H1 (cell line): ENCODE measurements at regions not wholly inside any gene's neighbourhood (a gene's known extent, or its start where the extent isn't known, plus 50 kb on each side); places are given as distances from the start of the nearest gene placed in this dataset.

ENCODE experiments used
- CTCF ChIA-PET: fragments of 300-600 bp; sonication (Branson Sonifier 250); formaldehyde crosslinking; loops from one replicate; lab custom pipeline; 2021; ENCODE audit not compliant: partially characterized antibody; lab: Charles Lee
- POLR2A ChIA-PET: fragments of 300-600 bp; sonication (Branson Sonifier 250); formaldehyde crosslinking; loops from one replicate; lab custom pipeline; 2021; ENCODE audit warnings: inconsistent platforms; ENCODE audit not compliant: partially characterized antibody; lab: Charles Lee
- DNase-seq, 2 experiments: peaks; one replicate each; pipeline versions ENCODE4 v3.0.0 to v3.0.0-alpha.2; 2010 to 2022; ENCODE audit warnings: low spot score in 2 of 2, low read depth in 1 of 2, mixed read lengths in 1 of 2
- FAIRE-seq: peaks from 2 replicates; lab custom pipeline; 2011; peaks lifted over from hg19 to GRCh38; lab: Jason Lieb, UNC
- H2AFZ ChIP-seq: 2 replicates; pipeline ENCODE4 v1.8.1; 2012; ENCODE audit warnings: low read length, inconsistent platforms
- H2AK5ac ChIP-seq: 2 replicates; pipeline ENCODE4 v1.6.1; 2013; ENCODE audit warnings: low read depth, low read length
- H2BK120ac ChIP-seq: replicated peaks from 2 replicates; pipeline ENCODE3; 2013; ENCODE audit warnings: low read depth, low read length, inconsistent platforms
- H2BK12ac ChIP-seq: 2 replicates; pipeline ENCODE4 v1.6.1; 2013; ENCODE audit warnings: low read depth, low read length
- H2BK15ac ChIP-seq: 2 replicates; pipeline ENCODE4 v1.6.1; 2013; ENCODE audit warnings: low read length
- H2BK20ac ChIP-seq: 2 replicates; pipeline ENCODE4 v1.6.1; 2013; ENCODE audit warnings: low read length
- H2BK5ac ChIP-seq: 2 replicates; pipeline ENCODE4 v1.6.1; 2013; ENCODE audit warnings: low read depth, low read length
- H3K14ac ChIP-seq: 2 replicates; pipeline ENCODE4 v1.6.1; 2013; ENCODE audit warnings: inconsistent platforms; ENCODE audit not compliant: insufficient read length
- H3K18ac ChIP-seq: 2 replicates; pipeline ENCODE4 v1.6.1; 2013; ENCODE audit warnings: low read length; ENCODE audit errors: extremely low read depth
- H3K23ac ChIP-seq: 2 replicates; pipeline ENCODE4 v1.6.1; 2013; ENCODE audit warnings: inconsistent platforms; ENCODE audit not compliant: insufficient read length
- H3K23me2 ChIP-seq: 2 replicates; pipeline ENCODE4 v1.6.1; 2013; ENCODE audit warnings: low read depth, low read length
- H3K27ac ChIP-seq: 2 replicates; pipeline ENCODE4 v1.6.1; 2011; ENCODE audit warnings: low read depth, low read length, inconsistent platforms
- H3K27me3 ChIP-seq, 4 experiments: replicated peaks in 1 of 4; 1 replicate in 1 of 4; 2 replicates in 3 of 4; pipeline versions ENCODE4 v1.6.1 to v1.8.1; 2011 to 2013; ENCODE audit warnings: low read length in 3 of 4, mild to moderate bottlenecking in 3 of 4, inconsistent platforms in 2 of 4, mixed read lengths in 2 of 4, moderate library complexity in 1 of 4; ENCODE audit not compliant: control insufficient read depth in 3 of 4, insufficient read depth in 3 of 4; ENCODE audit errors: extremely low read depth in 1 of 4
- H3K36me3 ChIP-seq, 4 experiments: 2 replicates each; pipeline versions ENCODE4 v1.6.1 to v1.8.1; 2011 to 2013; ENCODE audit warnings: mild to moderate bottlenecking in 4 of 4, low read length in 3 of 4, moderate library complexity in 2 of 4, control low read depth in 1 of 4, inconsistent platforms in 1 of 4; ENCODE audit not compliant: insufficient read depth in 4 of 4, control insufficient read depth in 2 of 4
- H3K4ac ChIP-seq: replicated peaks from 2 replicates; pipeline ENCODE3; 2013; ENCODE audit warnings: low read length, low read depth, mixed read lengths, inconsistent platforms; ENCODE audit not compliant: insufficient read length
- H3K4me1 ChIP-seq, 4 experiments: replicated peaks in 1 of 4; 1 replicate in 1 of 4; 2 replicates in 3 of 4; pipeline versions ENCODE4 v1.6.1 to v1.8.1; 2011 to 2013; ENCODE audit warnings: low read length in 3 of 4, inconsistent platforms in 2 of 4, mixed read lengths in 1 of 4; ENCODE audit not compliant: insufficient read depth in 4 of 4, control insufficient read depth in 3 of 4
- H3K4me2 ChIP-seq, 2 experiments: 2 replicates each; pipeline versions ENCODE4 v1.6.1 to v1.8.1; 2011 to 2013; ENCODE audit warnings: low read depth in 2 of 2, low read length in 2 of 2, control low read depth in 1 of 2, inconsistent platforms in 1 of 2, mild to moderate bottlenecking in 1 of 2; ENCODE audit not compliant: insufficient read depth in 1 of 2
- H3K4me3 ChIP-seq, 4 experiments: fragments of 200-600, 300-600 bp in 1 of 4; sonication (generic), shearing (Covaris generic), sonication (Bioruptor Twin) in 1 of 4; 2 replicates each; pipeline versions ENCODE4 v1.5.1 to v1.8.1; 2011 to 2016; ENCODE audit warnings: low read length in 4 of 4, low read depth in 3 of 4, control low read depth in 2 of 4, inconsistent platforms in 2 of 4, mild to moderate bottlenecking in 2 of 4, mixed read lengths in 1 of 4, moderate library complexity in 1 of 4; ENCODE audit not compliant: insufficient read depth in 2 of 4; ENCODE audit errors: extremely low read depth in 1 of 4
- H3K56ac ChIP-seq: replicated peaks from 2 replicates; pipeline ENCODE3; 2013; ENCODE audit warnings: low read depth, mild to moderate bottlenecking, mixed read lengths, low read length, inconsistent platforms; ENCODE audit not compliant: insufficient read length
- H3K79me1 ChIP-seq: 2 replicates; pipeline ENCODE4 v1.6.1; 2013; ENCODE audit warnings: low read depth, low read length, control low read depth
- H3K79me2 ChIP-seq, 2 experiments: 2 replicates each; pipeline versions ENCODE4 v1.6.1 to v1.8.1; 2012 to 2013; ENCODE audit warnings: low read length in 2 of 2, mild to moderate bottlenecking in 2 of 2, inconsistent platforms in 1 of 2; ENCODE audit not compliant: insufficient read depth in 2 of 2, control insufficient read depth in 1 of 2
- H3K9ac ChIP-seq, 4 experiments: replicated peaks in 1 of 4; 1 replicate in 1 of 4; 2 replicates in 3 of 4; pipeline versions ENCODE4 v1.6.1 to v1.8.1; 2011 to 2013; ENCODE audit warnings: low read depth in 3 of 4, low read length in 3 of 4, control low read depth in 2 of 4, mild to moderate bottlenecking in 2 of 4, moderate library complexity in 2 of 4, inconsistent platforms in 1 of 4; ENCODE audit errors: extremely low read depth in 1 of 4
- H3K9me3 ChIP-seq, 2 experiments: 2 replicates each; pipeline versions ENCODE4 v1.6.1 to v1.8.1; 2012 to 2013; ENCODE audit warnings: mild to moderate bottlenecking in 2 of 2, moderate library complexity in 2 of 2, control low read depth in 1 of 2, inconsistent platforms in 1 of 2, low read depth in 1 of 2, low read length in 1 of 2, mixed read lengths in 1 of 2; ENCODE audit not compliant: insufficient read depth in 2 of 2
- H4K20me1 ChIP-seq, 2 experiments: replicated peaks in 1 of 2; 2 replicates each; pipeline versions ENCODE3 to v1.8.1; 2011 to 2013; ENCODE audit warnings: inconsistent platforms in 2 of 2, low read length in 2 of 2, mild to moderate bottlenecking in 1 of 2; ENCODE audit not compliant: insufficient read depth in 2 of 2, control insufficient read depth in 1 of 2
- H4K5ac ChIP-seq: 2 replicates; pipeline ENCODE4 v1.6.1; 2013; ENCODE audit warnings: low read length, low read depth, mixed read lengths, inconsistent platforms; ENCODE audit not compliant: insufficient read length
- H4K8ac ChIP-seq: 2 replicates; pipeline ENCODE4 v1.8.0; 2013; ENCODE audit warnings: mild to moderate bottlenecking, moderate library complexity, low read length, inconsistent platforms; ENCODE audit not compliant: insufficient read depth; ENCODE audit errors: extremely low read depth
- H4K91ac ChIP-seq: replicated peaks from 2 replicates; pipeline ENCODE3; 2013; ENCODE audit warnings: low read length, mixed read lengths, inconsistent platforms; ENCODE audit not compliant: insufficient read length
- POLR2AphosphoS5 ChIP-seq: IDR thresholded peaks from 2 replicates; pipeline ENCODE4 v1.6.1; 2011; ENCODE audit warnings: low read depth, low read length
- SUZ12 ChIP-seq: fragments of 200-600 bp; sonication (generic); IDR thresholded peaks from 2 replicates; pipeline ENCODE4 v1.6.1; 2012; ENCODE audit warnings: mild to moderate bottlenecking, inconsistent platforms, low read length, moderate library complexity, mixed read lengths
- WGBS, 2 experiments: shearing (Covaris generic) in 1 of 2; methylation state at CpG; one replicate each; pipeline versions ENCODE4 v1.1.6 to v1.1.7; 2013 to 2015; ENCODE audit warnings: low lambda C conversion rate in 2 of 2, mixed read lengths in 2 of 2, inconsistent platforms in 1 of 2, low coverage in 1 of 2, missing lambda C conversion rate in 1 of 2; ENCODE audit not compliant: insufficient replicate concordance in 2 of 2, insufficient coverage in 1 of 2, insufficient read length in 1 of 2; ENCODE audit errors: extremely low coverage in 1 of 2, missing lambda C conversion rate in 1 of 2; 5-methylcytosine and 5-hydroxymethylcytosine counted together

- H2AFZ ChIP-seq = no peak overlapping the region
- no peaks in the 10 kb centered on the region for H3K27me3 ChIP-seq
- H3K4me1 ChIP-seq = no peaks in the 10 kb centered on the region
- H3K23ac ChIP-seq = no peak overlapping the region
- H3K9ac ChIP-seq = no peak overlapping the region
- no peaks in the 10 kb centered on the region for H4K20me1 ChIP-seq
- H4K91ac ChIP-seq = no peak overlapping the region
- no peak overlapping the region for H3K56ac ChIP-seq
- H3K27ac ChIP-seq = no peak overlapping the region
- H2BK20ac ChIP-seq = no peak overlapping the region
- no peak overlapping the region for H2BK15ac ChIP-seq
- no peaks in the 10 kb centered on the region for H3K79me1 ChIP-seq
- H3K79me2 ChIP-seq = no peaks in the 10 kb centered on the region
- no peaks in the 10 kb centered on the region for H3K36me3 ChIP-seq
- POLR2A ChIA-PET = no interaction called here
- no peak overlapping the region for H3K4ac ChIP-seq
- no peak overlapping the region for H2BK120ac ChIP-seq
- H2BK12ac ChIP-seq = no peak overlapping the region
- no peak overlapping the region for H4K8ac ChIP-seq
- no peak overlapping the region for H4K5ac ChIP-seq
- no peak overlapping the region for H3K4me3 ChIP-seq
- WGBS, 2 experiments = 95% methylated on average over 1 of the region's 1 CpG; no CpG with 5 or more reads in 1 of the 2 experiments
- no peak overlapping the region for H2AK5ac ChIP-seq
- no peak overlapping the region for H3K14ac ChIP-seq
- H3K18ac ChIP-seq = no peak overlapping the region
- H2BK5ac ChIP-seq = no peak overlapping the region
- H3K23me2 ChIP-seq = peaks cover 2% of the 10 kb centered on the region; the same call in 1 of the 2 replicates
- no peak for DNase-seq
- no peak for FAIRE-seq
- H3K9me3 ChIP-seq = no peaks in the 10 kb centered on the region
- CTCF ChIA-PET = no interaction called here
- TF ChIP-seq SUZ12 = no peak
- TF ChIP-seq POLR2AphosphoS5 = no peak
- H3K4me2 ChIP-seq = no peak overlapping the region
Observed at GRCh38 chr18:78168526-78168925, 811.1 kb upstream of the SALL3 start.
